ENCODE measurements at regions not wholly inside any gene's neighbourhood (a gene's known extent, or its start where the extent isn't known, plus 50 kb on each side); places are given as distances from the start of the nearest gene placed in this dataset.
"Not testable (repeated sequence)": the region's sequence is repeated elsewhere in the genome, so short reads cannot be mapped to it uniquely, and the experiment has no call there.

GRCh38 chr4:102397056-102397455, 51.8 kb upstream of the SLC39A8 start:
- not testable (repeated sequence) for DNase-seq (ENCODE audit: low read depth, low spot score); H3K4me3 ChIP-seq (ENCODE audit: insufficient read length, low read depth); H3K27me3 ChIP-seq (ENCODE audit: insufficient read depth, insufficient read length); H3K4me1 ChIP-seq (ENCODE audit: insufficient read depth, insufficient read length); H3K9me3 ChIP-seq (ENCODE audit: insufficient read depth, low read length); H3K36me3 ChIP-seq (ENCODE audit: insufficient read depth, insufficient read length, low read length); H3K9ac ChIP-seq (ENCODE audit: insufficient read length, low read depth)

- Histone ChIP-seq H3K27me3 (ENCODE audit: insufficient read depth, insufficient read length) (no peaks in the 10 kb centered on the region), H3K36me3 (ENCODE audit: insufficient read depth, insufficient read length, low read length) (no peaks in the 10 kb centered on the region), H3K4me3 (ENCODE audit: insufficient read length, low read depth) (no peak overlapping the region), H3K4me1 (ENCODE audit: insufficient read depth, insufficient read length) (no peaks in the 10 kb centered on the region), H3K9ac (ENCODE audit: insufficient read length, low read depth) (no peak overlapping the region), H3K9me3 (ENCODE audit: insufficient read depth, low read length) (no peaks in the 10 kb centered on the region)
- no peak for DNase-seq (ENCODE audit: low read depth, low spot score)
- TF ChIP-seq SUZ12 (IDR thresholded peaks at IDR 0.05; ENCODE audit: extremely low read depth, insufficient read depth, insufficient read length) (no peak), YY1 (IDR thresholded peaks at IDR 0.05; ENCODE audit: insufficient read depth, insufficient read length) (no peak), ZNF274 (IDR thresholded peaks at IDR 0.05; ENCODE audit: low read depth, low read length) (no peak)
Observed at GRCh38 chr4:102399021-102399420, 53.7 kb upstream of the SLC39A8 start.

GRCh38 chr4:102400898-102401297, 55.6 kb upstream of the SLC39A8 start:
- Histone ChIP-seq H3K9ac (ENCODE audit: insufficient read length, low read depth) (no peak overlapping the region), H3K4me3 (ENCODE audit: insufficient read length, low read depth) (no peak overlapping the region), H3K9me3 (ENCODE audit: insufficient read depth, low read length) (no peaks in the 10 kb centered on the region), H3K27me3 (ENCODE audit: insufficient read depth, insufficient read length) (no peaks in the 10 kb centered on the region), H3K36me3 (ENCODE audit: insufficient read depth, insufficient read length, low read length) (no peaks in the 10 kb centered on the region), H3K4me1 (ENCODE audit: insufficient read depth, insufficient read length) (no peaks in the 10 kb centered on the region)
- DNase-seq (ENCODE audit: low read depth, low spot score): no peak
- no peak for TF ChIP-seq ZNF274 (IDR thresholded peaks at IDR 0.05; ENCODE audit: low read depth, low read length)
- TF ChIP-seq YY1 (IDR thresholded peaks at IDR 0.05; ENCODE audit: insufficient read depth, insufficient read length): no peak
- TF ChIP-seq SUZ12 (IDR thresholded peaks at IDR 0.05; ENCODE audit: extremely low read depth, insufficient read depth, insufficient read length): no peak

GRCh38 chr4:102402223-102402622, 56.9 kb upstream of the SLC39A8 start:
- no peak for DNase-seq (ENCODE audit: low read depth, low spot score)
- TF ChIP-seq YY1 (IDR thresholded peaks at IDR 0.05; ENCODE audit: insufficient read depth, insufficient read length): no peak
- no peak for TF ChIP-seq SUZ12 (IDR thresholded peaks at IDR 0.05; ENCODE audit: extremely low read depth, insufficient read depth, insufficient read length)
- no peak for TF ChIP-seq ZNF274 (IDR thresholded peaks at IDR 0.05; ENCODE audit: low read depth, low read length)
- Histone ChIP-seq H3K27me3 (ENCODE audit: insufficient read depth, insufficient read length) (no peaks in the 10 kb centered on the region), H3K4me3 (ENCODE audit: insufficient read length, low read depth) (no peak overlapping the region), H3K9me3 (ENCODE audit: insufficient read depth, low read length) (no peaks in the 10 kb centered on the region), H3K36me3 (ENCODE audit: insufficient read depth, insufficient read length, low read length) (no peaks in the 10 kb centered on the region), H3K4me1 (ENCODE audit: insufficient read depth, insufficient read length) (no peaks in the 10 kb centered on the region), H3K9ac (ENCODE audit: insufficient read length, low read depth) (no peak overlapping the region)

GRCh38 chr4:102403116-102403515, 57.8 kb upstream of the SLC39A8 start:
- TF ChIP-seq ZNF274 (IDR thresholded peaks at IDR 0.05; ENCODE audit: low read depth, low read length): no peak
- TF ChIP-seq SUZ12 (IDR thresholded peaks at IDR 0.05; ENCODE audit: extremely low read depth, insufficient read depth, insufficient read length): no peak
- no peak for TF ChIP-seq YY1 (IDR thresholded peaks at IDR 0.05; ENCODE audit: insufficient read depth, insufficient read length)
- H3K4me1 ChIP-seq (ENCODE audit: insufficient read depth, insufficient read length): no peaks in the 10 kb centered on the region

GRCh38 chr4:102404431-102404969, 59.2 kb upstream of the SLC39A8 start:
- H3K9me3 ChIP-seq (ENCODE audit: insufficient read depth, low read length): no peaks in the 10 kb centered on the region
- no peaks in the 10 kb centered on the region for H3K27me3 ChIP-seq (ENCODE audit: insufficient read depth, insufficient read length)
- no peaks in the 10 kb centered on the region for H3K36me3 ChIP-seq (ENCODE audit: insufficient read depth, insufficient read length, low read length)
- no peak overlapping the region for H3K9ac ChIP-seq (ENCODE audit: insufficient read length, low read depth)
- TF ChIP-seq YY1 (IDR thresholded peaks at IDR 0.05; ENCODE audit: insufficient read depth, insufficient read length): no peak
- TF ChIP-seq ZNF274 (IDR thresholded peaks at IDR 0.05; ENCODE audit: low read depth, low read length): no peak
- no peak for TF ChIP-seq SUZ12 (IDR thresholded peaks at IDR 0.05; ENCODE audit: extremely low read depth, insufficient read depth, insufficient read length)
- DNase-seq (ENCODE audit: low read depth, low spot score): no peak
- no peaks in the 10 kb centered on the region for H3K4me1 ChIP-seq (ENCODE audit: insufficient read depth, insufficient read length)
- H3K4me3 ChIP-seq (ENCODE audit: insufficient read length, low read depth): no peak overlapping the region

More at GRCh38 chr4:102403116-102403515, 57.8 kb upstream of the SLC39A8 start:
- DNase-seq (ENCODE audit: low read depth, low spot score): no peak
- Histone ChIP-seq H3K4me3 (ENCODE audit: insufficient read length, low read depth) (no peak overlapping the region), H3K27me3 (ENCODE audit: insufficient read depth, insufficient read length) (no peaks in the 10 kb centered on the region), H3K9ac (ENCODE audit: insufficient read length, low read depth) (no peak overlapping the region), H3K9me3 (ENCODE audit: insufficient read depth, low read length) (no peaks in the 10 kb centered on the region), H3K36me3 (ENCODE audit: insufficient read depth, insufficient read length, low read length) (no peaks in the 10 kb centered on the region)

- H3K9ac ChIP-seq (ENCODE audit: insufficient read length, low read depth): no peak overlapping the region
- no peaks in the 10 kb centered on the region for H3K36me3 ChIP-seq (ENCODE audit: insufficient read depth, insufficient read length, low read length)
- DNase-seq (ENCODE audit: low read depth, low spot score): no peak
- no peaks in the 10 kb centered on the region for H3K4me1 ChIP-seq (ENCODE audit: insufficient read depth, insufficient read length)
- H3K4me3 ChIP-seq (ENCODE audit: insufficient read length, low read depth): no peak overlapping the region
- no peaks in the 10 kb centered on the region for H3K9me3 ChIP-seq (ENCODE audit: insufficient read depth, low read length)
- TF ChIP-seq ZNF274 (IDR thresholded peaks at IDR 0.05; ENCODE audit: low read depth, low read length) (no peak), YY1 (IDR thresholded peaks at IDR 0.05; ENCODE audit: insufficient read depth, insufficient read length) (no peak), SUZ12 (IDR thresholded peaks at IDR 0.05; ENCODE audit: extremely low read depth, insufficient read depth, insufficient read length) (no peak)
- H3K27me3 ChIP-seq (ENCODE audit: insufficient read depth, insufficient read length): no peaks in the 10 kb centered on the region
Observed at GRCh38 chr4:102405821-102406401, 60.6 kb upstream of the SLC39A8 start.

GRCh38 chr4:102410884-102411283, 65.6 kb upstream of the SLC39A8 start:
- H3K27me3 ChIP-seq (ENCODE audit: insufficient read depth, insufficient read length); H3K36me3 ChIP-seq (ENCODE audit: insufficient read depth, insufficient read length, low read length); DNase-seq (ENCODE audit: low read depth, low spot score); H3K9me3 ChIP-seq (ENCODE audit: insufficient read depth, low read length); H3K9ac ChIP-seq (ENCODE audit: insufficient read length, low read depth); H3K4me3 ChIP-seq (ENCODE audit: insufficient read length, low read depth); H3K4me1 ChIP-seq (ENCODE audit: insufficient read depth, insufficient read length): not testable (repeated sequence)

All from NT2/D1 (cell line).